Parathyroid adenoma (tissue), 2 donors: ENCODE measurements at regions not wholly inside any gene's neighbourhood (a gene's known extent, or its start where the extent isn't known, plus 50 kb on each side); places are given as distances from the start of the nearest gene placed in this dataset.
"Not testable (repeated sequence)": the region's sequence is repeated elsewhere in the genome, so short reads cannot be mapped to it uniquely, and the experiment has no call there.

Experiments
- H2AFZ ChIP-seq: fragments of 300-600 bp; sonication (generic); one replicate; pipeline ENCODE4 v1.7.0; 2017; ENCODE audit warnings: antibody characterized with exemption, mild to moderate bottlenecking
- H3K27ac ChIP-seq: fragments of 300-600 bp; sonication (generic); one replicate; pipeline ENCODE4 v1.7.0; 2017
- H3K27me3 ChIP-seq: fragments of 300-600 bp; sonication (generic); one replicate; pipeline ENCODE4 v1.7.0; 2017; ENCODE audit warnings: low read length; ENCODE audit not compliant: control insufficient read depth, insufficient read depth
- H3K36me3 ChIP-seq: fragments of 300-600 bp; sonication (generic); one replicate; pipeline ENCODE4 v1.7.0; 2017; ENCODE audit warnings: low read length; ENCODE audit not compliant: control insufficient read depth, insufficient read depth
- H3K4me1 ChIP-seq: fragments of 300-600 bp; sonication (generic); one replicate; pipeline ENCODE4 v1.7.0; 2017; ENCODE audit warnings: control low read depth
- H3K4me2 ChIP-seq: fragments of 300-600 bp; sonication (generic); one replicate; pipeline ENCODE4 v1.7.0; 2017; ENCODE audit warnings: low read length
- H3K4me3 ChIP-seq: fragments of 300-600 bp; sonication (generic); one replicate; pipeline ENCODE4 v1.7.0; 2017; ENCODE audit warnings: low read depth, low read length
- H3K79me2 ChIP-seq: fragments of 300-600 bp; sonication (generic); one replicate; pipeline ENCODE4 v1.7.0; 2017; ENCODE audit warnings: control low read depth
- H3K9ac ChIP-seq: fragments of 300-600 bp; sonication (generic); one replicate; pipeline ENCODE4 v1.7.0; 2017; ENCODE audit warnings: mild to moderate bottlenecking
- H3K9me3 ChIP-seq: fragments of 300-600 bp; sonication (generic); one replicate; pipeline ENCODE4 v1.7.0; 2017; ENCODE audit warnings: low read length; ENCODE audit not compliant: control insufficient read depth
- CTCF ChIP-seq: fragments of 300-600 bp; sonication (generic); IDR thresholded peaks from one replicate; pipeline ENCODE4 v1.7.0; 2017; ENCODE audit warnings: antibody characterized with exemption, mild to moderate bottlenecking
- donor health status: primary hyperparathyroidism.

GRCh38 chr14:105891631-105892452 is 365.5 kb downstream of the TMEM121 start:
- Histone ChIP-seq H3K4me2 (no peak overlapping the region), H2AFZ (no peak overlapping the region), H3K36me3 (no peaks in the 10 kb centered on the region), H3K9me3 (no peaks in the 10 kb centered on the region), H3K79me2 (no peaks in the 10 kb centered on the region), H3K9ac (no peak overlapping the region), H3K4me3 (no peak overlapping the region), H3K27me3 (no peaks in the 10 kb centered on the region), H3K27ac (no peak overlapping the region), H3K4me1 (no peaks in the 10 kb centered on the region)
- TF ChIP-seq CTCF: no peak

GRCh38 chr14:105892453-105893441 is 366.4 kb downstream of the TMEM121 start:
- H3K36me3 ChIP-seq, H3K79me2 ChIP-seq, H3K4me2 ChIP-seq, H3K27ac ChIP-seq, H2AFZ ChIP-seq, H3K9ac ChIP-seq, H3K27me3 ChIP-seq, H3K9me3 ChIP-seq, H3K4me3 ChIP-seq, H3K4me1 ChIP-seq: not testable (repeated sequence)

- not testable (repeated sequence) for H3K27ac ChIP-seq, H3K4me1 ChIP-seq, H3K9me3 ChIP-seq, H3K79me2 ChIP-seq, H3K4me3 ChIP-seq, H3K36me3 ChIP-seq, H3K4me2 ChIP-seq, H3K27me3 ChIP-seq, H2AFZ ChIP-seq, H3K9ac ChIP-seq
Measured at GRCh38 chr14:105893686-105894085, 367.3 kb downstream of the TMEM121 start.

- Histone ChIP-seq H3K79me2 (no peaks in the 10 kb centered on the region), H2AFZ (no peak overlapping the region)
Measured at GRCh38 chr14:105894125-105894977, 368.0 kb downstream of the TMEM121 start.

More at GRCh38 chr14:105894125-105894977, 368.0 kb downstream of the TMEM121 start:
- Histone ChIP-seq H3K4me3 (no peak overlapping the region), H3K27me3 (no peaks in the 10 kb centered on the region), H3K36me3 (no peaks in the 10 kb centered on the region), H3K9me3 (no peaks in the 10 kb centered on the region), H3K27ac (no peak overlapping the region), H3K4me1 (no peaks in the 10 kb centered on the region), H3K4me2 (no peak overlapping the region), H3K9ac (no peak overlapping the region)
- no peak for TF ChIP-seq CTCF
